Liver (tissue), 8 donors: ENCODE measurements at regions not wholly inside any gene's neighbourhood (a gene's known extent, or its start where the extent isn't known, plus 50 kb on each side); places are given as distances from the start of the nearest gene placed in this dataset.

ENCODE experiments used
- DNase-seq: peaks from one replicate; pipeline ENCODE4 v3.0.0-alpha.2; 2017; ENCODE audit warnings: low spot score
- H3K27ac ChIP-seq, 2 donors: one replicate each; pipeline ENCODE4 v1.7.0; 2013; ENCODE audit warnings: inconsistent platforms in 2 of 2, low read length in 2 of 2, control low read depth in 1 of 2, low read depth in 1 of 2, mild to moderate bottlenecking in 1 of 2
- H3K27me3 ChIP-seq, 4 donors: one replicate each; pipeline versions ENCODE4 v1.6.1 to v1.7.0; 2013; ENCODE audit warnings: low read length in 3 of 4, inconsistent platforms in 1 of 4, mild to moderate bottlenecking in 1 of 4, moderate library complexity in 1 of 4; ENCODE audit not compliant: control insufficient read depth in 4 of 4, insufficient read depth in 4 of 4
- H3K36me3 ChIP-seq, 4 donors: one replicate each; pipeline versions ENCODE4 v1.6.1 to v1.7.0; 2013; ENCODE audit warnings: low read length in 3 of 4, mild to moderate bottlenecking in 3 of 4, low read depth in 1 of 4, moderate library complexity in 1 of 4; ENCODE audit not compliant: control insufficient read depth in 4 of 4, insufficient read depth in 3 of 4
- H3K4me1 ChIP-seq, 4 donors: one replicate each; pipeline versions ENCODE4 v1.6.1 to v1.7.0; 2013; ENCODE audit warnings: low read length in 3 of 4, mild to moderate bottlenecking in 3 of 4, moderate library complexity in 1 of 4; ENCODE audit not compliant: control insufficient read depth in 4 of 4, insufficient read depth in 4 of 4
- H3K4me3 ChIP-seq, 3 donors: one replicate each; pipeline versions ENCODE4 v1.6.1 to v1.7.0; 2013; ENCODE audit warnings: low read length in 3 of 3, control low read depth in 1 of 3, low read depth in 1 of 3, mild to moderate bottlenecking in 1 of 3
- H3K9ac ChIP-seq, 2 donors: one replicate each; pipeline ENCODE4 v1.7.0; 2013; ENCODE audit warnings: low read length in 2 of 2, mild to moderate bottlenecking in 2 of 2, moderate library complexity in 2 of 2, control low read depth in 1 of 2, low read depth in 1 of 2
- H3K9me3 ChIP-seq, 4 donors: one replicate each; pipeline versions ENCODE4 v1.6.1 to v1.7.0; 2013; ENCODE audit warnings: low read length in 3 of 4; ENCODE audit not compliant: control insufficient read depth in 4 of 4
- EGR1 ChIP-seq, 2 donors: IDR thresholded peaks; 2 replicates each; pipeline ENCODE4 v1.6.1; 2016 to 2018; ENCODE audit warnings: antibody characterized with exemption in 2 of 2, low read depth in 2 of 2
- FOXA1 ChIP-seq: IDR thresholded peaks from 2 replicates; pipeline ENCODE4 v1.6.1; 2016; ENCODE audit warnings: antibody characterized with exemption
- FOXA2 ChIP-seq: IDR thresholded peaks from 2 replicates; pipeline ENCODE4 v1.6.1; 2016; ENCODE audit warnings: antibody characterized with exemption
- GABPA ChIP-seq, 2 donors: IDR thresholded peaks in 1 of 2; conservative IDR thresholded peaks in 1 of 2; 2 replicates each; pipeline ENCODE4 v1.6.1; 2016; ENCODE audit warnings: antibody characterized with exemption in 2 of 2, mild to moderate bottlenecking in 1 of 2, moderate library complexity in 1 of 2
- HNF4A ChIP-seq, 2 donors: conservative IDR thresholded peaks; 2 replicates each; pipeline ENCODE4 v1.6.1; 2016; ENCODE audit warnings: antibody characterized with exemption in 2 of 2, mild to moderate bottlenecking in 2 of 2
- HNF4G ChIP-seq: IDR thresholded peaks from 2 replicates; pipeline ENCODE4 v1.6.1; 2016; ENCODE audit warnings: antibody characterized with exemption
- JUND ChIP-seq, 2 donors: IDR thresholded peaks; 2 replicates each; pipeline ENCODE4 v1.6.1; 2016; ENCODE audit warnings: antibody characterized with exemption in 2 of 2
- NR2F2 ChIP-seq: IDR thresholded peaks from 2 replicates; pipeline ENCODE4 v1.6.1; 2016; ENCODE audit warnings: antibody characterized with exemption
- RAD21 ChIP-seq, 2 donors: IDR thresholded peaks; 2 replicates each; pipeline ENCODE4 v1.6.1; 2016; ENCODE audit warnings: antibody characterized with exemption in 2 of 2, mild to moderate bottlenecking in 2 of 2
- RXRA ChIP-seq, 2 donors: IDR thresholded peaks; 2 replicates each; pipeline ENCODE4 v1.6.1; 2017 to 2018; ENCODE audit warnings: antibody characterized with exemption in 2 of 2, mild to moderate bottlenecking in 1 of 2
- SP1 ChIP-seq: IDR thresholded peaks from 2 replicates; pipeline ENCODE4 v1.6.1; 2018; ENCODE audit warnings: antibody characterized with exemption, mild to moderate bottlenecking
- TAF1 ChIP-seq: conservative IDR thresholded peaks from 2 replicates; pipeline ENCODE4 v1.6.1; 2016; ENCODE audit warnings: antibody characterized with exemption, mild to moderate bottlenecking
- YY1 ChIP-seq: IDR thresholded peaks from 2 replicates; pipeline ENCODE4 v1.6.1; 2016; ENCODE audit warnings: antibody characterized with exemption, mild to moderate bottlenecking
- WGBS: extraction: QIAGEN DNeasy Blood & Tissue Kit; methylation state at CpG from one replicate; pipeline ENCODE4 v1.1.7; 2013; 5-methylcytosine and 5-hydroxymethylcytosine counted together
- TF ChIP-seq, protein P1 (sequence below): IDR thresholded peaks from 2 replicates; pipeline ENCODE4 v1.6.1; 2016; ENCODE audit warnings: antibody characterized with exemption
- TF ChIP-seq, protein P2 (sequence below): IDR thresholded peaks from 2 replicates; pipeline ENCODE4 v1.6.1; 2016; ENCODE audit warnings: antibody characterized with exemption, mild to moderate bottlenecking
- TF ChIP-seq, protein P3 (sequence below): fragments of 150-350 bp; IDR thresholded peaks from 2 replicates; pipeline ENCODE4 v1.5.1; 2017; ENCODE audit warnings: improper control_type of control experiment, low read depth, low read length; ENCODE audit not compliant: missing input control
- TF ChIP-seq, protein P4 (sequence below): IDR thresholded peaks from 2 replicates; pipeline ENCODE4 v1.6.1; 2016; ENCODE audit warnings: antibody characterized with exemption
- TF ChIP-seq, protein P5 (sequence below): IDR thresholded peaks from 2 replicates; pipeline ENCODE4 v1.6.1; 2016; ENCODE audit warnings: antibody characterized with exemption
- donor health status: healthy.
- donor health status: healthy.
- donor health status: healthy.
- donor health status: healthy.
- donor health status: healthy.

DNA sequence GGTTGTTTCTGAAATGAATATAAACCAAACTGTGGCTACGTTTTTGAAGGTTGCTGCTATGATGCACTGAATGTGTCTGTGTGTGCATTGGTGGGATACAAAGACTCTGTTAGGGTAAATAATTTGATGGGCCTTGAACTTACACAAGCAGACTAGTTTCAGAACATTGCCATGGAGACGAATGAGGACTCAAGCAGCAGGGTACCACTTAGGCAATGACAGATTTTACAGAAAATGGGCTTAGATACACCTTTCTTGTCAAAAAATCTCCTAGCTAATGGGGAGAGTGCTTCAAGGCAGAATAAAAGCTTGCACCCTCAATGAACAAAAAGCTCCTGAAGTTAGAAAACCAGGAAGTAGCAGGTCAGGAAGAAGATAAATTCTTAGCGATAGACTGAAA is 55.7 kb downstream of the IER5 start:
- peaks cover 0 to 8% (median 2%) of the 10 kb centered on the region in 4 donors for H3K4me1 ChIP-seq
- no peak overlapping the region for H3K27ac ChIP-seq
- H3K36me3 ChIP-seq, result no peaks in the 10 kb centered on the region
- no peak overlapping the region for H3K9ac ChIP-seq
- no peak for TF ChIP-seq NR2F2
- TF ChIP-seq YY1, result no peak
- TF ChIP-seq, protein P1, sequence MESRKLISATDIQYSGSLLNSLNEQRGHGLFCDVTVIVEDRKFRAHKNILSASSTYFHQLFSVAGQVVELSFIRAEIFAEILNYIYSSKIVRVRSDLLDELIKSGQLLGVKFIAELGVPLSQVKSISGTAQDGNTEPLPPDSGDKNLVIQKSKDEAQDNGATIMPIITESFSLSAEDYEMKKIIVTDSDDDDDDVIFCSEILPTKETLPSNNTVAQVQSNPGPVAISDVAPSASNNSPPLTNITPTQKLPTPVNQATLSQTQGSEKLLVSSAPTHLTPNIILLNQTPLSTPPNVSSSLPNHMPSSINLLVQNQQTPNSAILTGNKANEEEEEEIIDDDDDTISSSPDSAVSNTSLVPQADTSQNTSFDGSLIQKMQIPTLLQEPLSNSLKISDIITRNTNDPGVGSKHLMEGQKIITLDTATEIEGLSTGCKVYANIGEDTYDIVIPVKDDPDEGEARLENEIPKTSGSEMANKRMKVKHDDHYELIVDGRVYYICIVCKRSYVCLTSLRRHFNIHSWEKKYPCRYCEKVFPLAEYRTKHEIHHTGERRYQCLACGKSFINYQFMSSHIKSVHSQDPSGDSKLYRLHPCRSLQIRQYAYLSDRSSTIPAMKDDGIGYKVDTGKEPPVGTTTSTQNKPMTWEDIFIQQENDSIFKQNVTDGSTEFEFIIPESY, result no peak
- TF ChIP-seq JUND (IDR thresholded peaks at IDR 0.05), result no peak
- TF ChIP-seq, protein P2, sequence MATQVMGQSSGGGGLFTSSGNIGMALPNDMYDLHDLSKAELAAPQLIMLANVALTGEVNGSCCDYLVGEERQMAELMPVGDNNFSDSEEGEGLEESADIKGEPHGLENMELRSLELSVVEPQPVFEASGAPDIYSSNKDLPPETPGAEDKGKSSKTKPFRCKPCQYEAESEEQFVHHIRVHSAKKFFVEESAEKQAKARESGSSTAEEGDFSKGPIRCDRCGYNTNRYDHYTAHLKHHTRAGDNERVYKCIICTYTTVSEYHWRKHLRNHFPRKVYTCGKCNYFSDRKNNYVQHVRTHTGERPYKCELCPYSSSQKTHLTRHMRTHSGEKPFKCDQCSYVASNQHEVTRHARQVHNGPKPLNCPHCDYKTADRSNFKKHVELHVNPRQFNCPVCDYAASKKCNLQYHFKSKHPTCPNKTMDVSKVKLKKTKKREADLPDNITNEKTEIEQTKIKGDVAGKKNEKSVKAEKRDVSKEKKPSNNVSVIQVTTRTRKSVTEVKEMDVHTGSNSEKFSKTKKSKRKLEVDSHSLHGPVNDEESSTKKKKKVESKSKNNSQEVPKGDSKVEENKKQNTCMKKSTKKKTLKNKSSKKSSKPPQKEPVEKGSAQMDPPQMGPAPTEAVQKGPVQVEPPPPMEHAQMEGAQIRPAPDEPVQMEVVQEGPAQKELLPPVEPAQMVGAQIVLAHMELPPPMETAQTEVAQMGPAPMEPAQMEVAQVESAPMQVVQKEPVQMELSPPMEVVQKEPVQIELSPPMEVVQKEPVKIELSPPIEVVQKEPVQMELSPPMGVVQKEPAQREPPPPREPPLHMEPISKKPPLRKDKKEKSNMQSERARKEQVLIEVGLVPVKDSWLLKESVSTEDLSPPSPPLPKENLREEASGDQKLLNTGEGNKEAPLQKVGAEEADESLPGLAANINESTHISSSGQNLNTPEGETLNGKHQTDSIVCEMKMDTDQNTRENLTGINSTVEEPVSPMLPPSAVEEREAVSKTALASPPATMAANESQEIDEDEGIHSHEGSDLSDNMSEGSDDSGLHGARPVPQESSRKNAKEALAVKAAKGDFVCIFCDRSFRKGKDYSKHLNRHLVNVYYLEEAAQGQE, result no peak
- no peak for TF ChIP-seq SP1
- no peak for TF ChIP-seq GABPA (IDR thresholded peaks at IDR 0.05 in 1 of 2, conservative IDR thresholded peaks at IDR 0.05 in 1 of 2)
- TF ChIP-seq, protein P3, sequence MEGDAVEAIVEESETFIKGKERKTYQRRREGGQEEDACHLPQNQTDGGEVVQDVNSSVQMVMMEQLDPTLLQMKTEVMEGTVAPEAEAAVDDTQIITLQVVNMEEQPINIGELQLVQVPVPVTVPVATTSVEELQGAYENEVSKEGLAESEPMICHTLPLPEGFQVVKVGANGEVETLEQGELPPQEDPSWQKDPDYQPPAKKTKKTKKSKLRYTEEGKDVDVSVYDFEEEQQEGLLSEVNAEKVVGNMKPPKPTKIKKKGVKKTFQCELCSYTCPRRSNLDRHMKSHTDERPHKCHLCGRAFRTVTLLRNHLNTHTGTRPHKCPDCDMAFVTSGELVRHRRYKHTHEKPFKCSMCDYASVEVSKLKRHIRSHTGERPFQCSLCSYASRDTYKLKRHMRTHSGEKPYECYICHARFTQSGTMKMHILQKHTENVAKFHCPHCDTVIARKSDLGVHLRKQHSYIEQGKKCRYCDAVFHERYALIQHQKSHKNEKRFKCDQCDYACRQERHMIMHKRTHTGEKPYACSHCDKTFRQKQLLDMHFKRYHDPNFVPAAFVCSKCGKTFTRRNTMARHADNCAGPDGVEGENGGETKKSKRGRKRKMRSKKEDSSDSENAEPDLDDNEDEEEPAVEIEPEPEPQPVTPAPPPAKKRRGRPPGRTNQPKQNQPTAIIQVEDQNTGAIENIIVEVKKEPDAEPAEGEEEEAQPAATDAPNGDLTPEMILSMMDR, result no peak
- TF ChIP-seq FOXA1, result no peak
- no peak for TF ChIP-seq EGR1 (IDR thresholded peaks at IDR 0.05; ENCODE audit: low read depth in 2 of 2)
- TF ChIP-seq FOXA2, result no peak
- no peak for TF ChIP-seq TAF1
- TF ChIP-seq HNF4A (conservative IDR thresholded peaks at IDR 0.05), result no peak
- TF ChIP-seq HNF4G, result no peak
- no peak for TF ChIP-seq RXRA (IDR thresholded peaks at IDR 0.05)
- TF ChIP-seq, protein P4, sequence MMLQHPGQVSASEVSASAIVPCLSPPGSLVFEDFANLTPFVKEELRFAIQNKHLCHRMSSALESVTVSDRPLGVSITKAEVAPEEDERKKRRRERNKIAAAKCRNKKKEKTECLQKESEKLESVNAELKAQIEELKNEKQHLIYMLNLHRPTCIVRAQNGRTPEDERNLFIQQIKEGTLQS, result no peak
- TF ChIP-seq, protein P5, sequence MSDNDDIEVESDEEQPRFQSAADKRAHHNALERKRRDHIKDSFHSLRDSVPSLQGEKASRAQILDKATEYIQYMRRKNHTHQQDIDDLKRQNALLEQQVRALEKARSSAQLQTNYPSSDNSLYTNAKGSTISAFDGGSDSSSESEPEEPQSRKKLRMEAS, result no peak
- no peak for TF ChIP-seq RAD21 (IDR thresholded peaks at IDR 0.05)
- H3K9me3 ChIP-seq, result no peaks in the 10 kb centered on the region
- WGBS, result 68% methylated on average over 3 of the region's 3 CpGs
- H3K4me3 ChIP-seq, result no peak overlapping the region
- no peak for DNase-seq
- H3K27me3 ChIP-seq, result no peaks in the 10 kb centered on the region
